GM21576 (cell line): ENCODE measurements at regions not wholly inside any gene's neighbourhood (a gene's known extent, or its start where the extent isn't known, plus 50 kb on each side); places are given as distances from the start of the nearest gene placed in this dataset.

Source experiments
- ATAC-seq: cut with Tn5 transposase; IDR thresholded peaks from one replicate; pipeline ENCODE4 v1.9.1; 2021; ENCODE audit warnings: mild to moderate bottlenecking, moderate library complexity; ENCODE audit not compliant: unreplicated experiment

DNA sequence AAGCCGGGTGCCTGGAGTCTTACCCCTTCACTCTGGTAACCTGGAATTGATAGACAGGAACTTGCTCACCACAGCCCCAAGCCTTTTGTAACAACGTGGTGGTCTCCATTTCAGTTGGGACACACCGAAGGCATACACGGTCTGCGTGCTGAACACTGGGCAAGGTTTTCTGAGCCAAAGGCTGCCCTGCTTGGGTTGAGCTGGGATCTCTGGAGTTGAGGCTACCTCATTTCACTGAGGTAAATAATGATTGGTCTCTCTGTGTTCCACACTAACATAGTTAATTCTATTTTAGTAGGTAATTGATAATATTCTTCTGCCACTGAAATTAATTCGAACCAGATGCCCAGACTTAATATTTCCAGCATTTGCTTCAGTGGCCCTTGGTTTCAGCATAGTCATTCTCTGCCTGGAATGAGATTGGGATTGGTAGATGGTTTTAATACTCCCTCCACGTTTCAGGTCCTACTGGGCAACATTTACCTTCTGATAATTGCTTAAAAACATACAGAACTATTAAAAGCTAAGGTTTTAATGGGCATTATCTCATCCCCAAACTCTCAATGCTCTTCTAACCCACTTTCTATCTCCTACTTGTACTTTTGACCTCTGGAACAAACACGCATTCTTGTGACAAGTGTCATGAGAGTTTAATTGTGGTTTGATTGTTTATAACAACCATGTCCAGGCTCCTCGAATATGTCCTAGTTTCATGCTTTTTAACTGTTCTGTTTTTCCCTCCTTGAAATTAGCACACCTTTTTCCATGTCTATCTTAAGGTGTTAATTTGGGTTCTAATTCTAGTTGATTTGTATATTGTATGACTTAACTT is 202.3 kb upstream of the KLF6 start:
- ATAC-seq: no peak

DNA sequence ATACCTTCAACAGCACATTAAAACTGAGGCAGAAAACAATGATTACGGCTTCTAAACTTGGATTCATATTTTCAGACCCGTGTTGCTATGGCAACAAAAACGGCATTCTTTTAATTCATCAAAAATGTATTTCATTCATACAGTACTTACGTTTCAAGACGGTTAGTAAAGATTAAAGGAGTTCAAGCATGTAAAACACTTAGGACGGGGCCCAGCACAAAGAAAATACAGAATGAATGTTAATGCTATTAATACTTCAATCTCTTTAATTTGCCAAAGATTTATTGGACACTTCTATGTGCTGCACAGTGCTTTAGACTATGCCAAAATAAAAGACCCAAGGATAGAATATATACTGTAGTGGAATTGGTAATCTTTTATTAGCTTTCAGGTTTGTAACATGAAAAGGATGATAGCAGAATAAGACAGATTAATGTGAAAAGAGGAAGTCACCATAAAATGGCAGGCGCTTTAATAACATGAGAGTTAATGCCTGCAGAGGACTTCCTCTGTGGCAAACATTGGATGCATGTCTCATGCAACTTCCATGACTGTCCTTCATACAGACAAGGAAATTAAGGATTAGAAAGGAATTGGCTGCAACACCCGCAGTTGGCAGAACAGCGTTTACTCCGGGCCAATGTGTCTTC is 201.6 kb upstream of the KLF6 start:
- ATAC-seq: no peak

DNA sequence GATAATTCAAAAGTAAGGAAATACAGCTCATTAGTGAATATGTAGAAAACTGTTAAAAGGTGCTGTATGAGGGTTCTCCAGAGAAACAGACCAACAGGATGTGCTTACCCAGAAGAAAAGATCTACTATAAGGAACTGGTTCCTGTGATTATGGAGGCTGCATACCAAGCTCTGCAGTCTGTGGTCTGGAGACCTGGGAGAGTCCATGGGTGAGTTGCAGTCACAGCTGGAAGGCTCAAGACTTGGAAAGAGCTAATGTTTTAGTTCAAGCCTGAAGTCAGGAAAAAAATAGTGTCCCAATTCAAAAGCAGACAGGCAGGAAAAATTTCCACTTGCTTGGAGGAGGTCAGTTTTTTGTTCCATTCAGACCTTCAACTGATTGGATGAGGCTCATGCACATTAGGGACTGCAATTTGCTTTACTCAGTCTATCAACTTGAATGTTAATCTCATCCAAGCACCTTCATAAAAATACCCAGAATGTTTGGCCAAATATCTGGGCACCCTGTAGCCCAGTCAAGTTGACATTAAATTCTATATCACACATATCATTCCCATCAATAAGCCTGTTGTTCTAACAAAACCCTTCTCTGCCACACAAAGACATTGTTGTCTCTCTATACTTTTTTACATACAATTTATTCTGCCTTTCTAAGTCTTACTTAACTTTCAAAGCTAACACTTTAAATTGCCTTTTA is 197.9 kb upstream of the KLF6 start:
- no peak for ATAC-seq

DNA sequence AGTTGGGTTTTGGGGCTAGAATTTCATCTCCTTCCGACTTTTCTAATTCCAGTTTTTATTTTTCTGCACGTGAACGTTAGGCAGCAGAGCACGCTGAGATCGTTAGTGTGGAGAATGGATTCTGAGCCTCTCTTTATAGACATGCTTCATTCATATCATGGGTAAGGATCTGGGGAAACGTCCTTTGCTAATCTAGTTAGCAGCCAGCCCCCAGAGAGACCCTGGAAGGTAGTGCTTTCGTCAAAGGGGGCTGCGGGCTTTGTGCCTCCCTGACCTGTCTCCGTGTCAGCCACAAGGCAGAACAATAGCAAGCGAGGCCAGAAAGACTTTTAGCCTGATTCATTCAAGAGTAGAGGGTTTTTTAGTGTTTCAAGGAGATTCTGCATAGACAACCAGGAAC is 196.3 kb upstream of the KLF6 start:
- ATAC-seq: no peak

DNA sequence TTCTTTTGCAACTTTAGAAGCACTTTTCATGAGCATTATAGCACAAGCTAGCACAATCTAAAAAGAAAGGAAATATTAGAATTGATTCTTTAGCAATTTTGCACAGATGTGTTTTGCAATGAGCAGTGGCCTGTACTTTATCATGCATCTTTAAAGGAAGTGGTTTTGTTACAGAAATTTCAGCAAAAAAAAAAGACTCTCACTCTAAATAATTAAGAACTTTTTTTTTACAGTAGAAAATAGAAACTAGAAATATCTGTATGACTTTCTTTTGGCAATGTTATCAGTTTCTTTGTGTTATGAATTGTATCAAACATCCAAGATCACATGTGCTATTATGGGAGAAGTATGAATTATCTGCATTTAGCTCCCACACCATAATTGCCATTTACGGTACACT is 195.7 kb upstream of the KLF6 start:
- no peak for ATAC-seq

- no peak for ATAC-seq
These were observed 195.1 kb upstream of the KLF6 start for GRCh38 chr10:3980144-3980543.

DNA sequence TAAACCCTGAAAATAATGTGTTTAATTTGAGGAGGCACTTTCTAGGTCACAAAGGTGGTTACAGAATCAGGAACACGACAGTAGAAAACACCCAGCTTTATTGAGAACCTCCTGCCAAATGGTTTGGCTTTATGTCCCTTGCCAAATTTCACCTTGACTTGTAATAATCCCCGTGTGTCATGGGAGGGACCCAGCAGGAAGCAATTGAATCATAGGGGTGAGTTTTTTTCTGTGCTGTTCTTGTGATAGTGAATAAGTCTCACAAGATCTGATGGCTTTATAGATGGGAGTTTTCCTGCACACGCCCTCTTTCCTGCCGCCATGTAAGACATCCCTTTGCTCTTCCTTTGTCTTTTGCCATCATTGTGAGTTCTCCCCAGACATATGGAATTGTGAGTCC is 193.8 kb upstream of the KLF6 start:
- no peak for ATAC-seq

- ATAC-seq: no peak
These were observed 193.2 kb upstream of the KLF6 start for GRCh38 chr10:3978174-3978573.

GRCh38 chr10:3977761-3978160 is 192.8 kb upstream of the KLF6 start:
- ATAC-seq: no peak

DNA sequence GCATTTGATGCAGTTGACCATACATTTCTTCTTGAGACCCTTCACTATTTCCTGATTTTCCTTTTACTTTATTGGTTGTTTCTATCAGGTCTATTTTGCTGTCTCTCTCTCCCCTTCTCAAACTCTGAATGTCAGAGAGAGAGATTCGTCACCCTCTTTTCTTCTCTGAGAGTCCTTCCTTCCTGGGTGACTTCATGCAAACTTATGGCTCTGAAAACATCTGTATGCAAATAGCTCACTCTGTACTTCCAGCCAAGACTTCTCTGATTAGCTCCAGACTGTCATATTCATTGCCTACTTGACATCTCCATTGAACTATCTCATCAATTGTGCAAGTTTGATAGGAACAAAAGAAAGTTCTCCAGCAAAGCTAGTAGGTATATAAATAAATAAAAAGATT is 191.7 kb upstream of the KLF6 start:
- ATAC-seq: no peak

DNA sequence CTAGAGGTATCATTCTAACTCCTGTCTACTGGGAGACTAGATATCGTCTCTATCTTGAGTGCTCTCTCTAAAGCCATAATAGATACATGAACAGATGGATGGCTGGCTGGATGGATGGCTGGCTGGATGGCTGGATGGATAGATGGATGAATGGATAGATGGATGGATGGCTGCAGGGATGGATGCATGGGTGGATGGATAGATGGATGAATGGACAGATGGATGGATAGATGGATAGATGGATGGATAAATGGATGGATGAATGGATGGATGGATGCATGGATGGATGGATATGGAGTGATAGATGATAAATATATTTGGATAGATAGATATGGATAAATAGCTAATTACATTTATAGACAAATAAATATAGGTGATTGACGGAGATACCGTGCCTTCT is 191.2 kb upstream of the KLF6 start:
- ATAC-seq: no peak

GRCh38 chr10:3975016-3975415 is 190.0 kb upstream of the KLF6 start:
- no peak for ATAC-seq

DNA sequence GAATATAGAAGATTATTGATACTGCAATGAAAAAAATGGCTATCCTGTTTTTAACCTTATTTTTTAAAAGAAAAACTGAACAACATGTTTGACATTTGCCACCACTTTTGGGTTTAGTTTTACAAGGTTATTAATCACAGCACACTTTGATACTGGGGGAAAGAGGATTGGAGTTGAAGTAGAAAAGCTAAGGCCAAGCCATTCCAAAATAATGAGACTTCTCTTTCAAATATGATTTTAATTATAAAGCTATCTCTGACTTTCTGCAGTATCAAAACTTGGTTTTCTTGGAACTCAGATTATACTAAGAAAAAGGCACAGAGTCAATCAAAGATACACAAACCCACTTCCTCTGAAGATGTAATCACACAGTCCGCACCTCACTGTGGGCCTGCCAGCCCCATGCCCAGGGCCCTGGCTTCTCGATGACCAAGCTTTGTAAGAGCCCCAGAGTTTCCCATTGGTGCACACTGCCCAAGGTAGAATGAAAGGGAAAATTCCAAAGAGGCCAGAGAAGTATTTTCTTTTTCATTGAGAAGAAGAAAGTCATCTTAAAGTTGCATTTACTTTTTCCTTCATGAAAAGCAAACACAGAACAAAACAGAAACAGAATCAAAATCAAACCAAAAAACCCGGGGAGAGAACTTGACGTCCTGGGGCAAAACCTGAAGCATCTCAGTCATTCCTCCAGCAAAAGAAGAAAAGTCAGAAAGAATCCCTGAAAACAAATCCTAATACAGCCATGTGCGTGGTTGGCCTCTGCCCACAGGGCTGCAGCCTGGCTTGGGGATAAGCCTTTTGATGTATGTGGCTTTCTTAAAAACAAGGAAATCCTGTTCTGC is 187.7 kb upstream of the KLF6 start:
- ATAC-seq: no peak

GRCh38 chr10:3971713-3972112 is 186.7 kb upstream of the KLF6 start:
- ATAC-seq: no peak

DNA sequence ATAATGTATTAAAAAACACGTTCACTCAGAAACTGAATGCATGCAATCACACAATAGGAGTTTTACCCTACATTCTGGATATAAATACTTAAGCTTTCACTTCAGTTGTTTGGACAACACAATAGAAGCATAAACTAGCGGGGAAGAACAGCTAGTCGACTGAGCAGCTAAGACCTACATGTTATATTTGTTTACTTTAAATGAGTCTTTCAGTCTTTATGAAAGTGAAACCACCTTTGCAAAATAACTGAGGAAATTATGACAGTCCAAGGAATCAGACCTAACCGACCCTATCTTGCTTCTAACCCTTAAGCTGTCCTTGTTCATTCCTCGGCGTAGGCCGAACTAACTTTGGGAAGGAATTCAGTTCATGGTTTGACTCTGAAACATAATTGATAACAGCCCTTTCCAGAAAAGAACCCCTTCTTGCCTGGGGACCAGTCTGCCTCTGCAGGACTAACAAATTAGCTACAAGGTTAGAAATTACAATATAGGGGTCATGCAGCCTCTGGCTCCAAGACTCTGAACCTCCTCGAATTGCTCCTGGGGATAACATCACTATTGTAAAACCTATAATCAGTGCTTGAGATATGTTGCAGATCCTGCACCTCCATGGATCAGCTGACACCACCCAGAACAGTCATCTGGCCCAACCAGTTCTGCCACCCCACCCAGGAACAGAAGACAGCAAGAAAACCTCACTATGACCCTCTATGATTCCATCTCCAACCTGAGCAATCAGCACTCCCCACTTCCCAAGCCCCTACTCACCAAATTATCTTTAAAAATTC is 185.1 kb upstream of the KLF6 start:
- ATAC-seq: no peak

DNA sequence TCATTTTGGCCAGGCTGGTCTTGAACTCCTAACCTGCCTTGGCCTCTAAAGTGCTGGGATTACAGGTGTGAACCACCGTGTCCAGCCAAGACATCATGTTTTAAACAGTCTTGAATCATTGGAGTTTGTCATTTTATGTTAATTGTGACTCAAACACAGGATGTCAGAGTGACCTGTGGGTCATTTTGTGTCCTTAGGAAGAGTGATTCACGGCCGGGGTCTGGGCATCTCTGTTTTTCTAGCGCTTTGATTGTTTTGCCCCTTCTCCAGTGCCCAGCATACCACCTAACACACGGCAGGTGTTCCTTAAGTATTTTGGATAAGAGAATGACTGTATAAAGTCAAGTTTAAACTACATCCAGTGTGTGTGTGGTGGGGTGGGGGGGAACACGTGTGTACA is 183.7 kb upstream of the KLF6 start:
- ATAC-seq: no peak

- ATAC-seq: no peak
These were observed 179.5 kb upstream of the KLF6 start for GRCh38 chr10:3964516-3964915.

DNA sequence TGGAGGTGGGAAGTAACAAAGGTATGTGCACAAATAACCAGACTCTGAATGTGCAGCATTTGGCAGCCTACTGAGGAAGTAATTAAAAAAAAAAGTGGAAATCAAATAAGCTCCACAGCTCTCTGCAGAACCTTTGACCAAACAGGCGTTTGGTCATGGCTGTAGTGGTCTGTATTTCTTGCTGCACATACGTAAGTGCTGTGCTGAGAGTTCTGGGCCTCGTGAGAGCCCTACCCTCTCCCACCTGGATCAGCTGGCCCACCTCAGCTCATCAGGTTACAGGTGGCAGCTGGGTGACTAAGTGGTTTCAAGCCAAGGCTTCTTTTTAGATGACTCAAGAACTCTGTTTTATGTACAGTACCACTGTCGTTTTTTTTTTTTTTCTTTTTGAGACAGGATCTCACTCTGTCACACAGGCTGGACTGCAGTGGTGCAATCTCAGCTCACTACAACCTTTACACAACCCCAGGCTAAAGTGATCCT is 178.2 kb upstream of the KLF6 start:
- no peak for ATAC-seq

GRCh38 chr10:3961082-3961481 is 176.1 kb upstream of the KLF6 start:
- no peak for ATAC-seq

GRCh38 chr10:3960496-3960895 is 175.5 kb upstream of the KLF6 start:
- ATAC-seq: no peak
